IMR-90 (cell line): ENCODE measurements at regions not wholly inside any gene's neighbourhood (a gene's known extent, or its start where the extent isn't known, plus 50 kb on each side); places are given as distances from the start of the nearest gene placed in this dataset.

Experiments used
- ATAC-seq: fragments of 200-7000 bp; cut with Tn5 transposase; 2 replicates; pipeline ENCODE4 v1.9.1; 2020; ENCODE audit warnings: low read depth, mild to moderate bottlenecking, moderate library complexity
- BruUV-seq: library from RNA; stranded (reverse); fragments of 400-500 nt; replicated peaks from 2 replicates; lab custom pipeline; 2021; lab: Mats Ljungman, UMichigan
- CTCF ChIA-PET: fragments of 300-600 bp; formaldehyde crosslinking; extraction: SDS; loops from one replicate; lab custom pipeline; 2021; ENCODE audit warnings: antibody characterized with exemption; lab: Yijun Ruan, JAX
- POLR2A ChIA-PET: fragments of 300-600 bp; sonication (Branson Sonifier 250); formaldehyde crosslinking; loops from one replicate; lab custom pipeline; 2022; ENCODE audit warnings: antibody characterized with exemption; ENCODE audit not compliant: unreplicated experiment; lab: Charles Lee
- DNase-seq: peaks from one replicate; pipeline ENCODE4 v3.0.0; 2013
- H2AFZ ChIP-seq: replicated peaks from 2 replicates; pipeline ENCODE3; 2013; ENCODE audit warnings: low read length, mild to moderate bottlenecking; ENCODE audit not compliant: poor library complexity
- H2AK5ac ChIP-seq: 2 replicates; pipeline ENCODE4 v1.6.1; 2013; ENCODE audit warnings: low read depth, low read length, inconsistent platforms
- H2AK9ac ChIP-seq: replicated peaks from 2 replicates; pipeline ENCODE3; 2013; ENCODE audit warnings: mild to moderate bottlenecking, low read depth, low read length, moderate library complexity; ENCODE audit not compliant: poor library complexity
- H2BK120ac ChIP-seq: 2 replicates; pipeline ENCODE4 v1.6.1; 2013; ENCODE audit warnings: low read depth, low read length, inconsistent platforms
- H2BK15ac ChIP-seq: 3 replicates; pipeline ENCODE4 v1.6.1; 2013; ENCODE audit warnings: low read depth, low read length, inconsistent platforms
- H2BK20ac ChIP-seq: 2 replicates; pipeline ENCODE4 v1.6.1; 2013; ENCODE audit warnings: low read depth, mild to moderate bottlenecking, inconsistent platforms, low read length, moderate library complexity
- H2BK5ac ChIP-seq: 2 replicates; pipeline ENCODE4 v1.6.1; 2013; ENCODE audit warnings: mild to moderate bottlenecking, low read depth, low read length, inconsistent platforms; ENCODE audit not compliant: poor library complexity, severe bottlenecking
- H3K14ac ChIP-seq: replicated peaks from 2 replicates; pipeline ENCODE4 v1.6.1; 2013; ENCODE audit warnings: low read depth, low read length, inconsistent platforms
- H3K18ac ChIP-seq: 2 replicates; pipeline ENCODE4 v1.6.1; 2013; ENCODE audit warnings: low read depth, low read length, control low read depth
- H3K23ac ChIP-seq: 2 replicates; pipeline ENCODE4 v1.6.1; 2013; ENCODE audit warnings: low read depth, low read length, inconsistent platforms
- H3K27ac ChIP-seq: 2 replicates; pipeline ENCODE4 v1.5.1; 2013; ENCODE audit warnings: mild to moderate bottlenecking, control low read depth, low read length; ENCODE audit not compliant: insufficient read depth
- H3K27me3 ChIP-seq: 2 replicates; pipeline ENCODE4 v1.6.1; 2013; ENCODE audit warnings: low read length; ENCODE audit not compliant: control insufficient read depth, insufficient read depth
- H3K36me3 ChIP-seq: 2 replicates; pipeline ENCODE4 v1.6.1; 2013; ENCODE audit warnings: low read length, mixed read lengths; ENCODE audit not compliant: control insufficient read depth, insufficient read depth
- H3K4ac ChIP-seq: 2 replicates; pipeline ENCODE4 v1.6.1; 2013; ENCODE audit warnings: low read depth, low read length, inconsistent platforms
- H3K4me1 ChIP-seq: 2 replicates; pipeline ENCODE4 v1.6.1; 2013; ENCODE audit warnings: low read length, mixed read lengths; ENCODE audit not compliant: control insufficient read depth, insufficient read depth
- H3K4me2 ChIP-seq: 2 replicates; pipeline ENCODE4 v1.6.1; 2013; ENCODE audit warnings: low read depth, mild to moderate bottlenecking, control low read depth, low read length, moderate library complexity
- H3K4me3 ChIP-seq: 2 replicates; pipeline ENCODE4 v1.5.1; 2013; ENCODE audit warnings: low read depth, mild to moderate bottlenecking, control low read depth, low read length, moderate library complexity; ENCODE audit not compliant: insufficient read depth
- H3K56ac ChIP-seq: 2 replicates; pipeline ENCODE4 v1.6.1; 2013; ENCODE audit warnings: low read length, inconsistent platforms; ENCODE audit not compliant: insufficient read depth; ENCODE audit errors: extremely low read depth
- H3K79me1 ChIP-seq, 2 experiments: 2 replicates each; pipeline ENCODE4 v1.6.1; 2013; ENCODE audit warnings: low read length in 2 of 2, inconsistent platforms in 1 of 2, low read depth in 1 of 2
- H3K9ac ChIP-seq: 2 replicates; pipeline ENCODE4 v1.6.1; 2013; ENCODE audit warnings: low read depth, low read length, control low read depth
- H3K9me1 ChIP-seq: 2 replicates; pipeline ENCODE4 v1.6.1; 2013; ENCODE audit warnings: low read length, inconsistent platforms; ENCODE audit not compliant: insufficient read depth
- H3K9me3 ChIP-seq: 2 replicates; pipeline ENCODE4 v1.6.1; 2013; ENCODE audit warnings: low read length; ENCODE audit not compliant: control insufficient read depth, insufficient read depth
- H4K20me1 ChIP-seq: 2 replicates; pipeline ENCODE4 v1.6.1; 2013; ENCODE audit warnings: low read length, inconsistent platforms; ENCODE audit not compliant: insufficient read depth
- H4K5ac ChIP-seq: 2 replicates; pipeline ENCODE4 v1.6.1; 2013; ENCODE audit warnings: mild to moderate bottlenecking, low read depth, low read length, control low read depth
- H4K8ac ChIP-seq, 2 experiments: 2 replicates each; pipeline ENCODE4 v1.6.1; 2013; ENCODE audit warnings: low read depth in 2 of 2, low read length in 2 of 2, control low read depth in 1 of 2, inconsistent platforms in 1 of 2
- H4K91ac ChIP-seq: 2 replicates; pipeline ENCODE4 v1.6.1; 2013; ENCODE audit warnings: low read depth, low read length, inconsistent platforms; ENCODE audit not compliant: insufficient read depth
- WGBS, 2 experiments: methylation state at CpG; one replicate each; pipeline versions ENCODE4 v1.1.5 to v1.1.7; 2013; ENCODE audit warnings: missing lambda C conversion rate in 2 of 2; ENCODE audit not compliant: insufficient read length in 1 of 2; ENCODE audit errors: extremely low coverage in 2 of 2; 5-methylcytosine and 5-hydroxymethylcytosine counted together
- dilution Hi-C: fragments of 300-500 bp; cut with HindIII; formaldehyde crosslinking; loops from one replicate; pipeline ENCODE4 v1.14.3; 2018; ENCODE audit warnings: low sequenced_read_pairs; ENCODE audit not compliant: unreplicated experiment
- in situ Hi-C: fragments of 300-500 bp; cut with MboI; formaldehyde crosslinking; loops from 3 replicates; pipeline ENCODE4 v1.14.3; 2019; ENCODE audit warnings: low sequenced_read_pairs, inconsistent platforms, mixed read lengths
- intact Hi-C: fragments of 100-400 bp; cut with micrococcal nuclease; formaldehyde crosslinking; loops from 2 replicates; pipeline ENCODE4 v1.10.0; 2022
- TF ChIP-seq, protein P1 (sequence below): fragments of 150-350 bp; IDR thresholded peaks from 2 replicates; pipeline ENCODE4 v1.6.1; 2016; ENCODE audit warnings: low read depth, mild to moderate bottlenecking, low read length, moderate library complexity, borderline replicate concordance
- TF ChIP-seq, protein P2 (sequence below): conservative IDR thresholded peaks from 2 replicates; pipeline ENCODE4 v1.5.1; 2012; ENCODE audit warnings: mild to moderate bottlenecking, low read depth, low read length, improper control_type of control experiment

DNA sequence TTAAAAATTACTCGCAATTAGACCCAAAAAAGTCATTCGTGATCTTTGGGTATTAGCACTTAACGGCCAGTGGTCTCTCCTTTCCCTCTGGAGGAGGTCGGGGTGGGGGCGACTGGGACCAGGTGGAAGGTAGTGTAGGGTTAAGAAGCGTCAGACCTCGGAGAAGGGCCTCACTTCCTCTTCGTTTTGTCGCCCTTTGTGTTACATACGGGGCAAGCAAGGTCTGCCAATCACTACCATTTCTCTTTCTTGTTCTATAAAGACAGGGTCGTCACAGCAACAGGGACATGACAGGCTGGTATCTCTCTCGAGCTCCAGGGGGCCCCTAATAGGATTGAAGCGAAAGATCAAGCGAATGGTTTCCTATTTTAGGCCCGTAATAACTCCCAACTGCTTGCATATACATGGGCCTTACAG lies 136.6 kb downstream of the INSIG2 start:
- DNase-seq (no peak), ATAC-seq (no peak)
- dilution Hi-C loops, result no loop called here
- Histone ChIP-seq H3K4me2 (no peak overlapping the region), H2AK9ac (no peak overlapping the region), H3K9ac (no peak overlapping the region), H3K9me1 (no peaks in the 10 kb centered on the region), H3K56ac (no peak overlapping the region), H2BK120ac (no peak overlapping the region), H3K4me1 (no peaks in the 10 kb centered on the region), H3K36me3 (no peaks in the 10 kb centered on the region), H3K27ac (no peak overlapping the region), H3K23ac (no peak overlapping the region), H2AK5ac (no peak overlapping the region), H2BK15ac (no peak overlapping the region), H4K91ac (no peak overlapping the region), H2BK5ac (no peak overlapping the region), H2BK20ac (no peak overlapping the region), H3K27me3 (peaks cover 50% of the 10 kb centered on the region), H3K9me3 (peaks cover 4% of the 10 kb centered on the region), H3K14ac (no peak overlapping the region), H4K20me1 (no peaks in the 10 kb centered on the region), H4K8ac (no peak overlapping the region), H3K4me3 (no peak overlapping the region), H3K18ac (no peak overlapping the region), H3K79me1 (no peaks in the 10 kb centered on the region), H4K5ac (no peak overlapping the region), H2AFZ (no peak overlapping the region), H3K4ac (no peak overlapping the region)
- CTCF ChIA-PET, result no interaction called here
- WGBS, 2 experiments, result 28% methylated on average over 4 of the region's 15 CpGs; no CpG with 5 or more reads in 1 of the 2 experiments
- TF ChIP-seq, protein P1, sequence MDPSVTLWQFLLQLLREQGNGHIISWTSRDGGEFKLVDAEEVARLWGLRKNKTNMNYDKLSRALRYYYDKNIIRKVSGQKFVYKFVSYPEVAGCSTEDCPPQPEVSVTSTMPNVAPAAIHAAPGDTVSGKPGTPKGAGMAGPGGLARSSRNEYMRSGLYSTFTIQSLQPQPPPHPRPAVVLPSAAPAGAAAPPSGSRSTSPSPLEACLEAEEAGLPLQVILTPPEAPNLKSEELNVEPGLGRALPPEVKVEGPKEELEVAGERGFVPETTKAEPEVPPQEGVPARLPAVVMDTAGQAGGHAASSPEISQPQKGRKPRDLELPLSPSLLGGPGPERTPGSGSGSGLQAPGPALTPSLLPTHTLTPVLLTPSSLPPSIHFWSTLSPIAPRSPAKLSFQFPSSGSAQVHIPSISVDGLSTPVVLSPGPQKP, result no peak
- TF ChIP-seq, protein P2, sequence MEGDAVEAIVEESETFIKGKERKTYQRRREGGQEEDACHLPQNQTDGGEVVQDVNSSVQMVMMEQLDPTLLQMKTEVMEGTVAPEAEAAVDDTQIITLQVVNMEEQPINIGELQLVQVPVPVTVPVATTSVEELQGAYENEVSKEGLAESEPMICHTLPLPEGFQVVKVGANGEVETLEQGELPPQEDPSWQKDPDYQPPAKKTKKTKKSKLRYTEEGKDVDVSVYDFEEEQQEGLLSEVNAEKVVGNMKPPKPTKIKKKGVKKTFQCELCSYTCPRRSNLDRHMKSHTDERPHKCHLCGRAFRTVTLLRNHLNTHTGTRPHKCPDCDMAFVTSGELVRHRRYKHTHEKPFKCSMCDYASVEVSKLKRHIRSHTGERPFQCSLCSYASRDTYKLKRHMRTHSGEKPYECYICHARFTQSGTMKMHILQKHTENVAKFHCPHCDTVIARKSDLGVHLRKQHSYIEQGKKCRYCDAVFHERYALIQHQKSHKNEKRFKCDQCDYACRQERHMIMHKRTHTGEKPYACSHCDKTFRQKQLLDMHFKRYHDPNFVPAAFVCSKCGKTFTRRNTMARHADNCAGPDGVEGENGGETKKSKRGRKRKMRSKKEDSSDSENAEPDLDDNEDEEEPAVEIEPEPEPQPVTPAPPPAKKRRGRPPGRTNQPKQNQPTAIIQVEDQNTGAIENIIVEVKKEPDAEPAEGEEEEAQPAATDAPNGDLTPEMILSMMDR, result no peak
- in situ Hi-C loops, result loop anchor here (5.0 kb wide), 1 partner anchor 632 kb away; no protein-coding TSS in a partner anchor
- BruUV-seq, result no TSS peak
- intact Hi-C loops, result no loop called here
- POLR2A ChIA-PET, result no interaction called here
